Epithelial cell of esophagus (primary cell): ENCODE measurements at regions not wholly inside any gene's neighbourhood (a gene's known extent, or its start where the extent isn't known, plus 50 kb on each side); places are given as distances from the start of the nearest gene placed in this dataset.

ENCODE experiments used
- DNase-seq: peaks from one replicate; pipeline ENCODE4 v3.0.0; 2010; ENCODE audit warnings: low read depth
- H3K4me3 ChIP-seq: 2 replicates; pipeline ENCODE4 v1.5.1; 2011; ENCODE audit warnings: mild to moderate bottlenecking, low read length, control low read depth
- TF ChIP-seq, protein P1 (sequence below): IDR thresholded peaks from 2 replicates; pipeline ENCODE4 v1.5.1; 2011; ENCODE audit warnings: low read depth, mild to moderate bottlenecking, low read length, control low read depth, inconsistent platforms; ENCODE audit not compliant: insufficient read depth; ENCODE audit errors: missing control alignments

DNA sequence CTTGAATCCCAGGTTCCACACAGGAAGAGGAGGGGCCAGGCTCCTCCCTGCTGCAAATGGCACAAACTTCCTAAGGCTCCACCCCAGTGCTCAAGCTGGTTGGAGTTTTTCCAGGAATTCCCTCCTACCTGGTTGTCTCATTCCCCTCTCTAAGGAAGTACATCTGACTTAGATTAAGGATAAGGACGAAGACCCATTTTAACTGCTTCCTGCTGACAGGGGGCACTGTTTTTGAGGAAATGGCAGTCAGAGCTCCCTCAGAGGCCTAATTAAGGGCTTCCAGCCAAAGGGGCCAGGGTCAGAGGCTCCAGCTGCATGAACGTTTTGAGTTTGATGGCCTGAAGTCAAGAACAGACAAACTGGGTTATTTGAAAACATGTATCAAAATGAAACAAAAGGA is 1084.7 kb downstream of the SLC6A15 start:
- no peak overlapping the region for H3K4me3 ChIP-seq
- TF ChIP-seq, protein P1, sequence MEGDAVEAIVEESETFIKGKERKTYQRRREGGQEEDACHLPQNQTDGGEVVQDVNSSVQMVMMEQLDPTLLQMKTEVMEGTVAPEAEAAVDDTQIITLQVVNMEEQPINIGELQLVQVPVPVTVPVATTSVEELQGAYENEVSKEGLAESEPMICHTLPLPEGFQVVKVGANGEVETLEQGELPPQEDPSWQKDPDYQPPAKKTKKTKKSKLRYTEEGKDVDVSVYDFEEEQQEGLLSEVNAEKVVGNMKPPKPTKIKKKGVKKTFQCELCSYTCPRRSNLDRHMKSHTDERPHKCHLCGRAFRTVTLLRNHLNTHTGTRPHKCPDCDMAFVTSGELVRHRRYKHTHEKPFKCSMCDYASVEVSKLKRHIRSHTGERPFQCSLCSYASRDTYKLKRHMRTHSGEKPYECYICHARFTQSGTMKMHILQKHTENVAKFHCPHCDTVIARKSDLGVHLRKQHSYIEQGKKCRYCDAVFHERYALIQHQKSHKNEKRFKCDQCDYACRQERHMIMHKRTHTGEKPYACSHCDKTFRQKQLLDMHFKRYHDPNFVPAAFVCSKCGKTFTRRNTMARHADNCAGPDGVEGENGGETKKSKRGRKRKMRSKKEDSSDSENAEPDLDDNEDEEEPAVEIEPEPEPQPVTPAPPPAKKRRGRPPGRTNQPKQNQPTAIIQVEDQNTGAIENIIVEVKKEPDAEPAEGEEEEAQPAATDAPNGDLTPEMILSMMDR: no peak
- DNase-seq: no peak

DNA sequence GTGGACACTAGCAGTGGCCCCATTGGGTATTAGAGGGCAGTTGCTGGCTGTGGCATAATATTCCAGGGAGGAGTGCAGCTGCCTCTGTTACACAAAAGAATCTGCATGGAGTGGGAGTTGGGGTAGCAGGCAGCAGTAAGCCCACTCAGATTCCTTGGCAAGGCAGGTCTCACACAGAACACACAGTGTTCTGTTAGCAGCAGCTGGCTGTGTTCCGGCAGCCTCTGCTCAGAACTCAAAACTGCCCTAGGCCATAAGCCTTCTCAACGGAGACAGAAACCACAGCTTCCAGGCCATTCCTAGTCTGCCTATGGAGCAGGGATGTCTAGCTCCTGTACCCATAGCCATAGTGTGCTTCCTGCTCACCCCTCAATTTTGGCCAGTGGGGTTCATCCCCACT is 1085.4 kb downstream of the SLC6A15 start:
- no peak overlapping the region for H3K4me3 ChIP-seq
- no peak for DNase-seq
- TF ChIP-seq, protein P1: no peak

DNA sequence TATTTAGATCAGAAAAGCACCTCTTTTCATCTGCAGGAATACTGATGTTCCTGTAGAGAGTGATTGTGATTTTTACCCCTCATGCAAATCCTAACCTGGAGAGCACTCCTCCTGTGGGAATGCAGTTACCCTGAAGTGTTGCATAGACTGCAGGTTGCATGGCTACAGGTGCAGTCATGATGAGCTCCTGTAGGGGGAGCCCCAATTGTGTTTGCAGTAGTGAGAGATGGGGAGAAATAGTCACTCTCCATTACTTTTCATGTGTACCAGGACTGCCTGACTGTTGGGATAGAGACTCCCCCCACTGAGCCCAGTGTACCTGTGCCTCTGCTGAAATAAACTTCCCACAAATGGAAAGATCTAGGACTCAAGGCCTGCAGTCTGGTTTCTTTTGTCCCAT is 1086.5 kb downstream of the SLC6A15 start:
- peak; percentile 68 for DNase-seq
- H3K4me3 ChIP-seq: no peak overlapping the region
- TF ChIP-seq, protein P1: peak; percentile 84

DNA sequence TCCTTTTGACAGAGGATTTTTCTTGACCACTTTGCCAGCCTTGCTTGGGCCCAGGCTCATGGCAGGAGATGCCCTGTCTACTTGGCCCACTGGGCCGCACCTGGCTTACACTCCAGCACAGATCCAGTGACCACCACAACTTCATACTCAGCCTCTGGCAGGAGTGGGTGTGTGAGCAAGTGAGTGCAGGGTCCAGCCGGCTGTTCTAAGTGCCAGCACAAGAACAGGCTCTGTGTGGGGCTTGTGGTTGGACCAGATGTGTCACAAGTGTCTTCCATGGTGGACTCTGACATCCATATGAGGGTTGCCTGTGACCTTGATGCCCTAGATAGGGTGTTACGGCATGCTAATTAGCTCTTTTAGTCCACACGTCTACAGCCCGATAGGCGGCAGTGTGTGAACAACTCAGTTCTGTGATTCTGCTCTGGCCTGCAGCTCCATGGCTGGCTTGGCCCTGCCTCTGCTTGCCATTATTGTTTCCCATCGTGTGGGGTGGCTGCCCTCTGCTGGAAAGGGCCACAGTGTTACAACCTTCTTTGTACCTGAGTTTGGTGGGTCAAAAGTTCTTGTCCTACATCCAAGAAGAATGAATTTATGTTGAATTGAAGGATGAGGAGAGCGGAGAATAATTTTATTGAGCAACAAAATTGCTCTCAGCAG is 1089.1 kb downstream of the SLC6A15 start:
- TF ChIP-seq, protein P1: peak; percentile 63
- DNase-seq: peak; percentile 75
- H3K4me3 ChIP-seq: no peak overlapping the region

DNA sequence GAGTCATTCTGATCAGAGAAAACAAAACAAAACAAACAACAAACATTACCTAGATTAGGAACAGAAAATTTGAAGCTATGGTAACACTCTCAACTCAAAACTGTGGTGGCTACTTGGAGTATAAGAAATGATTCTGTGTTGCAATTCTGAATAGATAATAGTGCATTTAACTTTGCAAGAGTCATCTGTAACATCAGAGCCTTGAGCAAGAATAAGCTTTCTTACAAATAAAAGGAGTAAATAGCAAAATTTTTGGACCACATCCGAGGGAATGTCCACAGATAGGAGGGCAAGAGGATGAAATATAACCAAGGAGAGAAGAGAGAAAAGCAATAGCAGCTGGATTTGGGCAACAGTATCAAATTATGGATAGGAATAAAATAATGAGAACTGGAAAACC is 1090.6 kb downstream of the SLC6A15 start:
- no peak for DNase-seq
- TF ChIP-seq, protein P1: no peak
- H3K4me3 ChIP-seq: no peak overlapping the region

DNA sequence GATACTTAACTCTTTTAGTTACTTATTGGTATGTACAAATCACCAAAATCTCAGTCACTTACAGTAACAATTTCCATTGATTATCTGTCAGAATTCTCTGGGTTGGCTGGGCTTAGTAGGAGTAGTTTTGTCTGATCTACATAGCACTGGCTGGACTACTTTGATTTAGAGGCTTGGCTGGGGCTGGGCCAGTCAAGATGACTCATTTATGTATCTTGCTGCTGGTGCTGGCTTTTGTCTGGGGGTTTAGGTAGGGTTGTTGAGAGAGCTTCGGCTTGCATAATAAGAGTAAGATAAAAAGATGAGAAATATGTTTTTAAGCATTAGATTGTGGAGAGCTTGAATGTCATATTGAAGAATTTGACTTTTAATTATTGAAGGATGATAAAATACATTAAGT is 1093.7 kb downstream of the SLC6A15 start:
- DNase-seq: peak; percentile 77
- TF ChIP-seq, protein P1: no peak
- no peak overlapping the region for H3K4me3 ChIP-seq

DNA sequence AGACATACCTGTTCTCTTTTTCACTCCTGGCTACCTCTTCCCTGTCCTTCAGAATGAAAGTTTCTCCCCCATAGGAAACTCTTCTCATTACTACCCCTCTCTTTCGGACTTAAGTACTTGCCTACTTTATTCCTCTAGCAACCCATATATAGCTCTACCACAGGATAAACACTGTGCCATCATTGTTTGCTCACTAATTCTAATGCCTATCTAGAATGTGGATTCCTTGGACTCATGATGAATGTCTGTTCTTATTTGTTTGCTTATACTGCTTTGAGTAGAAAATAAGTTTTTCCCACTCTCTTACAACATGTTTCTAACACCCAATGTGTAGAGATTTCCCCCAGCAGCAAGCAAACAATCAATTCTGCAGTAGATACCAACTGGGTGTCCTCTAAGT is 1094.9 kb downstream of the SLC6A15 start:
- TF ChIP-seq, protein P1: no peak
- H3K4me3 ChIP-seq: no peak overlapping the region
- no peak for DNase-seq
